ENCODE measurements at regions not wholly inside any gene's neighbourhood (a gene's known extent, or its start where the extent isn't known, plus 50 kb on each side); places are given as distances from the start of the nearest gene placed in this dataset.

- TF ChIP-seq POLR2A (IDR thresholded peaks at IDR 0.05) (no peak), CTCF (IDR thresholded peaks at IDR 0.05) (no peak)
These were observed 691.9 kb downstream of the FAM181B start for GRCh38 chr11:82041764-82042163.
